OCI-LY1 (cell line): ENCODE measurements at regions not wholly inside any gene's neighbourhood (a gene's known extent, or its start where the extent isn't known, plus 50 kb on each side); places are given as distances from the start of the nearest gene placed in this dataset.

Source experiments
- H2AFZ ChIP-seq: fragments of 200-600 bp; sonication (generic), shearing (Covaris generic); 2 replicates; pipeline ENCODE4 v1.6.0; 2014; ENCODE audit warnings: antibody characterized with exemption, mild to moderate bottlenecking, low read length
- H3F3A ChIP-seq: fragments of 200-600 bp; sonication (generic), shearing (Covaris generic); 2 replicates; pipeline ENCODE4 v1.6.0; 2014; ENCODE audit warnings: mild to moderate bottlenecking, antibody characterized with exemption, low read length, moderate library complexity; ENCODE audit not compliant: insufficient read depth
- H3K27ac ChIP-seq: fragments of 200-600 bp; sonication (generic); 2 replicates; pipeline ENCODE4 v1.5.1; 2014; ENCODE audit warnings: low read length, mixed run types, mild to moderate bottlenecking, low read depth; ENCODE audit not compliant: poor library complexity, severe bottlenecking
- H3K27me3 ChIP-seq: fragments of 200-600 bp; sonication (generic); 2 replicates; pipeline ENCODE4 v1.6.0; 2014; ENCODE audit warnings: antibody characterized with exemption, mild to moderate bottlenecking, low read length, moderate library complexity; ENCODE audit not compliant: insufficient read depth
- H3K36me3 ChIP-seq: fragments of 200-600 bp; sonication (generic); 2 replicates; pipeline ENCODE4 v1.6.1; 2014; ENCODE audit warnings: mild to moderate bottlenecking, antibody characterized with exemption, low read length, moderate library complexity, mixed read lengths; ENCODE audit not compliant: insufficient read depth
- H3K4me1 ChIP-seq: fragments of 200-600 bp; sonication (generic); 2 replicates; pipeline ENCODE4 v1.5.1; 2014; ENCODE audit warnings: mild to moderate bottlenecking, low read length, moderate library complexity; ENCODE audit not compliant: insufficient read depth, severe bottlenecking
- H3K4me2 ChIP-seq: fragments of 200-600 bp; sonication (generic), shearing (Covaris generic); 2 replicates; pipeline ENCODE4 v1.6.1; 2014; ENCODE audit warnings: low read length
- H3K4me3 ChIP-seq: fragments of 200-600 bp; sonication (generic); 2 replicates; pipeline ENCODE4 v1.5.1; 2014; ENCODE audit warnings: low read length, low read depth, mild to moderate bottlenecking, mixed read lengths; ENCODE audit not compliant: poor library complexity, severe bottlenecking
- H3K79me2 ChIP-seq: fragments of 200-600 bp; shearing (Covaris generic); 2 replicates; pipeline ENCODE4 v1.6.1; 2016; ENCODE audit warnings: mixed run types, low read length, mixed read lengths; ENCODE audit not compliant: insufficient read depth
- H3K9ac ChIP-seq: fragments of 200-600 bp; sonication (generic), shearing (Covaris generic); 2 replicates; pipeline ENCODE4 v1.6.1; 2014; ENCODE audit warnings: mild to moderate bottlenecking, low read length, mixed read lengths
- H3K9me2 ChIP-seq: fragments of 200-600 bp; sonication (generic), shearing (Covaris generic); 2 replicates; pipeline ENCODE4 v1.6.1; 2014; ENCODE audit warnings: low read depth, mild to moderate bottlenecking, low read length, mixed read lengths
- H3K9me3 ChIP-seq: fragments of 200-600 bp; shearing (Covaris generic); 2 replicates; pipeline ENCODE4 v1.6.1; 2014; ENCODE audit warnings: low read length, mixed read lengths
- H4K20me1 ChIP-seq: fragments of 200-600 bp; sonication (generic), shearing (Covaris generic); 2 replicates; pipeline ENCODE4 v1.6.0; 2016; ENCODE audit warnings: mild to moderate bottlenecking, low read length; ENCODE audit not compliant: insufficient read depth
- CTCF ChIP-seq: fragments of 200-600 bp; sonication (generic), shearing (Covaris generic); IDR thresholded peaks from 2 replicates; pipeline ENCODE4 v1.5.1; 2017; ENCODE audit warnings: mild to moderate bottlenecking, antibody characterized with exemption, low read length, moderate library complexity, mixed read lengths
- EZH2 ChIP-seq: fragments of 200-600 bp; sonication (generic), shearing (Covaris generic); IDR thresholded peaks from 2 replicates; pipeline ENCODE4 v1.8.0; 2017; ENCODE audit warnings: borderline replicate concordance, mixed run types, mild to moderate bottlenecking, antibody characterized with exemption, low read length, moderate library complexity, mixed read lengths

DNA sequence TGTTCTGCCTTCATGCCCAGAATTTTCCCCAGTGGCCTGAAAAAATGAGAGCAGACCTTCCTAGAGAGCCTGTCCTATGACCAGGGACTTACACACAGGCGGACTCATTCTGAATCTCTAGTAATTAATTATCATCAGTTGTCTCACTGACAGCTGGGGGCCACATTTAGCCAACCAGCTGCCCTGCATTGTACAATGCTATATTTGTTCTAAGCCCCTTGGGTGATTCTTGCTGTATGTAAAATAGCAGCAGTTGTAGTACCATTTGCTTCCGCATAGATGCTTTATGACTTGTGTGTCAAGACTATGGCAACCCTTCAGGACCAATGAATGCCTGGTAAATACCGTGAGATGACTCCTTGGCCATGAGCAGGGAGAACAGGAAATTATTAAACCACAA is 415.4 kb upstream of the SEMA6A start:
- H3K4me1 ChIP-seq = no peaks in the 10 kb centered on the region
- H3K9me2 ChIP-seq = no peaks in the 10 kb centered on the region
- no peaks in the 10 kb centered on the region for H3F3A ChIP-seq
- no peaks in the 10 kb centered on the region for H3K27me3 ChIP-seq
- H4K20me1 ChIP-seq = no peaks in the 10 kb centered on the region
- H3K36me3 ChIP-seq = no peaks in the 10 kb centered on the region
- H3K79me2 ChIP-seq = no peaks in the 10 kb centered on the region
- H3K4me3 ChIP-seq = no peak overlapping the region
- TF ChIP-seq EZH2 = no peak
- TF ChIP-seq CTCF = no peak
- H3K4me2 ChIP-seq = no peak overlapping the region
- no peaks in the 10 kb centered on the region for H3K9me3 ChIP-seq
- H3K9ac ChIP-seq = no peak overlapping the region
- no peak overlapping the region for H3K27ac ChIP-seq
- no peak overlapping the region for H2AFZ ChIP-seq

DNA sequence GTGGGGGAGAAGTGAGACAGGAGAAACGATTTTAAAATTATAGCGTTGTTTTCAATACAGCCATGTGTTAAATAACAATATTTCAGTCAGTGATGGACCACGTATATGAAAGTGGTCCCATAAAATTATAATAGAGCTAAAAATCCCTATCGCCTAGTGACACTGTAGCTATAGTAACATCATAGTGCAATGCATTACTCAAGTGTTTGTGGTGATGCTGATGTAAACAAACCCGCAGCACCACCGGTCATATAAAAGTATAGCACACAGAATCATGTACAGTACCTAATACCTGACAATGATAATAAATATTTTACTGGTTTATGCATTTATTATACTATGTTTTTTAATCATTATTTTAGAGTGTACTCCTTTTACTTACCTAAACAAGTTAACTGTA is 407.4 kb upstream of the SEMA6A start:
- H3K4me3 ChIP-seq = no peak overlapping the region
- no peak for TF ChIP-seq CTCF
- TF ChIP-seq EZH2 = no peak

GRCh38 chr5:116980581-116980980 is 406.0 kb upstream of the SEMA6A start:
- Histone ChIP-seq H3K27me3 (no peaks in the 10 kb centered on the region), H3K9me2 (no peaks in the 10 kb centered on the region), H3F3A (no peaks in the 10 kb centered on the region), H3K4me3 (no peak overlapping the region), H3K9me3 (no peaks in the 10 kb centered on the region), H4K20me1 (no peaks in the 10 kb centered on the region), H3K9ac (no peak overlapping the region), H3K36me3 (no peaks in the 10 kb centered on the region), H3K4me2 (no peak overlapping the region), H3K4me1 (no peaks in the 10 kb centered on the region), H3K27ac (no peak overlapping the region), H2AFZ (no peak overlapping the region), H3K79me2 (no peaks in the 10 kb centered on the region)
- no peak for TF ChIP-seq CTCF
- TF ChIP-seq EZH2 = no peak

More for the DNA sequence above, 407.4 kb upstream of the SEMA6A start:
- Histone ChIP-seq H4K20me1 (no peaks in the 10 kb centered on the region), H3K79me2 (no peaks in the 10 kb centered on the region), H3K36me3 (no peaks in the 10 kb centered on the region), H3K9ac (no peak overlapping the region), H3F3A (no peaks in the 10 kb centered on the region), H3K4me1 (no peaks in the 10 kb centered on the region), H3K27me3 (no peaks in the 10 kb centered on the region), H2AFZ (no peak overlapping the region), H3K9me3 (no peaks in the 10 kb centered on the region), H3K9me2 (no peaks in the 10 kb centered on the region), H3K4me2 (no peak overlapping the region), H3K27ac (no peak overlapping the region)
